Adrenal gland (tissue), 9 donors: ENCODE measurements at regions not wholly inside any gene's neighbourhood (a gene's known extent, or its start where the extent isn't known, plus 50 kb on each side); places are given as distances from the start of the nearest gene placed in this dataset.

Source experiments
- DNase-seq, 7 donors: peaks; one replicate each; pipeline ENCODE4 v3.0.0-alpha.2; 2019 to 2020
- H3K27ac ChIP-seq, 5 donors: fragments of 200-600 bp; sonication (generic) in 4 of 5; 1 replicate in 3 of 5; 2 replicates in 2 of 5; pipeline versions ENCODE4 v1.5.1 to v1.8.0; 2016 to 2020; ENCODE audit warnings: mild to moderate bottlenecking in 1 of 5
- H3K27me3 ChIP-seq: fragments of 200-600 bp; 2 replicates; pipeline ENCODE4 v1.8.0; 2021
- H3K36me3 ChIP-seq, 2 donors: fragments of 200-600 bp; replicated peaks in 1 of 2; 1 replicate in 1 of 2; 2 replicates in 1 of 2; pipeline versions ENCODE4 v1.5.1 to v1.8.0; 2018 to 2022
- H3K4me1 ChIP-seq, 2 donors: fragments of 200-600 bp; replicated peaks in 1 of 2; 1 replicate in 1 of 2; 2 replicates in 1 of 2; pipeline versions ENCODE4 v1.5.1 to v1.8.0; 2018 to 2021
- H3K4me3 ChIP-seq, 4 donors: fragments of 200-600 bp; sonication (generic) in 3 of 4; one replicate each; pipeline ENCODE4 v1.5.1; 2016 to 2018
- H3K9me3 ChIP-seq, 3 donors: fragments of 200-600 bp; sonication (generic) in 1 of 3; replicated peaks in 1 of 3; 1 replicate in 2 of 3; 2 replicates in 1 of 3; pipeline versions ENCODE4 v1.5.1 to v1.8.0; 2016 to 2021
- CTCF ChIP-seq, 6 experiments: fragments of 450-650 bp in 4 of 6; fragments of 200-600 bp in 2 of 6; sonication (generic) in 1 of 6; IDR thresholded peaks; 1 replicate in 5 of 6; 2 replicates in 1 of 6; pipeline versions ENCODE4 v1.5.1 to v1.8.0; 2016 to 2021; ENCODE audit warnings: antibody characterized with exemption in 6 of 6, mild to moderate bottlenecking in 2 of 6, moderate library complexity in 1 of 6
- POLR2A ChIP-seq, 2 donors: fragments of 450-650 bp; IDR thresholded peaks; one replicate each; pipeline ENCODE4 v1.6.1; 2017; ENCODE audit warnings: antibody characterized with exemption in 2 of 2, mild to moderate bottlenecking in 2 of 2, moderate library complexity in 1 of 2
- WGBS, 4 donors: extraction: QIAGEN DNeasy Blood & Tissue Kit in 2 of 4; methylation state at CpG; one replicate each; pipeline versions ENCODE4 v1.1.5 to v1.1.7; 2013 to 2017; 5-methylcytosine and 5-hydroxymethylcytosine counted together
- intact Hi-C, 2 donors: fragments of 100-400 bp; cut with DNase I; formaldehyde crosslinking; loops; one replicate each; pipeline versions ENCODE4 v1.14.1 to v1.15.0; 2022 to 2023
- donor health status: healthy with polysubstance abuse.
- donor health status: Bipolar disorder and iron deficiency.
- donor health status: DM: yes; HTN: yes; CAD: no.
- donor health status: DM: no; HTN: no; CAD: no.
- donor health status: DM: no; HTN: no; CAD: no.

- TF ChIP-seq CTCF (IDR thresholded peaks at IDR 0.05), result no peak
- no peak for TF ChIP-seq POLR2A (IDR thresholded peaks at IDR 0.05)
- Histone ChIP-seq H3K4me1 (no peaks in the 10 kb centered on the region), H3K27ac (no peak overlapping the region), H3K36me3 (no peaks in the 10 kb centered on the region), H3K27me3 (no peaks in the 10 kb centered on the region), H3K9me3 (no peaks in the 10 kb centered on the region), H3K4me3 (no peak overlapping the region)
- intact Hi-C loops, result no loop called here
- no peak for DNase-seq
Measured at GRCh38 chr20:6305536-6305935, 182.7 kb upstream of the FERMT1 start.

- no peak for DNase-seq
- intact Hi-C loops, result no loop called here
- WGBS, 4 donors, result 70 to 96% (median 81%) methylated on average over 3 of the region's 3 CpGs
- Histone ChIP-seq H3K36me3 (no peaks in the 10 kb centered on the region), H3K27ac (no peak overlapping the region), H3K4me3 (no peak overlapping the region), H3K9me3 (no peaks in the 10 kb centered on the region), H3K27me3 (no peaks in the 10 kb centered on the region), H3K4me1 (no peaks in the 10 kb centered on the region)
- no peak for TF ChIP-seq CTCF (IDR thresholded peaks at IDR 0.05)
- TF ChIP-seq POLR2A (IDR thresholded peaks at IDR 0.05), result no peak
Measured at GRCh38 chr20:6302041-6302440, 179.2 kb upstream of the FERMT1 start.

- Histone ChIP-seq H3K27ac (no peak overlapping the region), H3K4me1 (no peaks in the 10 kb centered on the region), H3K36me3 (no peaks in the 10 kb centered on the region), H3K4me3 (no peak overlapping the region), H3K9me3 (no peaks in the 10 kb centered on the region), H3K27me3 (no peaks in the 10 kb centered on the region)
- DNase-seq, result no peak
- no peak for TF ChIP-seq CTCF (IDR thresholded peaks at IDR 0.05)
- no peak for TF ChIP-seq POLR2A (IDR thresholded peaks at IDR 0.05)
- 79 to 98% (median 84%) methylated on average over 2 of the region's 2 CpGs for WGBS, 4 donors
- intact Hi-C loops, result no loop called here
Measured at GRCh38 chr20:6299456-6299855, 176.6 kb upstream of the FERMT1 start.

GRCh38 chr20:6298049-6298448 is 175.2 kb upstream of the FERMT1 start:
- DNase-seq, result no peak
- Histone ChIP-seq H3K27me3 (no peaks in the 10 kb centered on the region), H3K9me3 (no peaks in the 10 kb centered on the region), H3K4me1 (no peaks in the 10 kb centered on the region), H3K27ac (no peak overlapping the region), H3K36me3 (no peaks in the 10 kb centered on the region), H3K4me3 (no peak overlapping the region)
- TF ChIP-seq POLR2A (IDR thresholded peaks at IDR 0.05) (no peak), CTCF (IDR thresholded peaks at IDR 0.05) (no peak)
- 73 to 85% (median 77%) methylated on average over 6 to 7 of the region's 7 CpGs for WGBS, 4 donors
- intact Hi-C loops, result no loop called here
